Spleen (tissue), 11 donors: ENCODE measurements at regions not wholly inside any gene's neighbourhood (a gene's known extent, or its start where the extent isn't known, plus 50 kb on each side); places are given as distances from the start of the nearest gene placed in this dataset.
"Not testable (repeated sequence)": the region's sequence is repeated elsewhere in the genome, so short reads cannot be mapped to it uniquely, and the experiment has no call there.

Source experiments
- DNase-seq: peaks from one replicate; pipeline ENCODE4 v3.0.0-alpha.2; 2020
- H3K27ac ChIP-seq, 8 donors: fragments of 200-600 bp; sonication (generic) in 7 of 8; 1 replicate in 4 of 8; 2 replicates in 4 of 8; pipeline versions ENCODE4 v1.5.0 to v1.8.0; 2016 to 2021; ENCODE audit warnings: inconsistent platforms in 4 of 8, mild to moderate bottlenecking in 4 of 8, moderate library complexity in 1 of 8
- H3K27me3 ChIP-seq, 7 donors: fragments of 200-600 bp; sonication (generic) in 6 of 7; replicated peaks in 1 of 7; 1 replicate in 4 of 7; 2 replicates in 3 of 7; pipeline versions ENCODE4 v1.5.0 to v1.8.0; 2016 to 2021; ENCODE audit warnings: inconsistent platforms in 3 of 7, mild to moderate bottlenecking in 1 of 7
- H3K36me3 ChIP-seq, 6 donors: fragments of 200-600 bp; sonication (generic) in 5 of 6; 1 replicate in 4 of 6; 2 replicates in 2 of 6; pipeline versions ENCODE4 v1.5.0 to v1.8.0; 2016 to 2021; ENCODE audit warnings: inconsistent platforms in 2 of 6
- H3K4me1 ChIP-seq, 6 donors: fragments of 200-600 bp; sonication (generic) in 5 of 6; 1 replicate in 3 of 6; 2 replicates in 3 of 6; pipeline versions ENCODE4 v1.5.0 to v1.8.0; 2016 to 2021; ENCODE audit warnings: inconsistent platforms in 3 of 6
- H3K4me3 ChIP-seq, 8 donors: fragments of 200-600 bp; sonication (generic) in 7 of 8; 1 replicate in 4 of 8; 2 replicates in 4 of 8; pipeline versions ENCODE4 v1.5.0 to v1.8.0; 2016 to 2021; ENCODE audit warnings: inconsistent platforms in 4 of 8, mild to moderate bottlenecking in 4 of 8, moderate library complexity in 2 of 8
- H3K9me3 ChIP-seq, 8 donors: fragments of 200-600 bp; sonication (generic) in 7 of 8; 1 replicate in 4 of 8; 2 replicates in 4 of 8; pipeline versions ENCODE4 v1.5.0 to v1.8.0; 2016 to 2021; ENCODE audit warnings: inconsistent platforms in 4 of 8
- POLR2A ChIP-seq, 3 donors: fragments of 450-650 bp; IDR thresholded peaks; one replicate each; pipeline ENCODE4 v1.5.1; 2017; ENCODE audit warnings: antibody characterized with exemption in 3 of 3, mild to moderate bottlenecking in 1 of 3
- POLR2AphosphoS5 ChIP-seq, 3 donors: sonication (generic); formaldehyde crosslinking; IDR thresholded peaks; one replicate each; pipeline ENCODE4 v1.5.1; 2017; ENCODE audit warnings: antibody characterized with exemption in 3 of 3
- WGBS, 5 donors: extraction: QIAGEN DNeasy Blood & Tissue Kit in 3 of 5; methylation state at CpG; one replicate each; pipeline versions ENCODE4 v1.1.5 to v1.1.7; 2013 to 2018; 5-methylcytosine and 5-hydroxymethylcytosine counted together
- intact Hi-C: fragments of 100-400 bp; cut with DNase I; formaldehyde crosslinking; loops from one replicate; pipeline ENCODE4 v1.15.0; 2023; ENCODE audit warnings: low total_unique reads
- TF ChIP-seq, protein P1 (sequence below), 11 experiments: fragments of 200-600 bp in 7 of 11; fragments of 450-650 bp in 4 of 11; sonication (generic) in 4 of 11; IDR thresholded peaks in 8 of 11; conservative IDR thresholded peaks in 3 of 11; 1 replicate in 7 of 11; 2 replicates in 4 of 11; pipeline versions ENCODE4 v1.4.0 to v1.8.0; 2016 to 2021; ENCODE audit warnings: antibody characterized with exemption in 11 of 11, inconsistent platforms in 4 of 11, mild to moderate bottlenecking in 1 of 11
- donor health status: healthy with polysubstance abuse.
- donor health status: DM: no; HTN: no; CAD: no; lungs with moderate emphysema.
- donor health status: DM: no; HTN: no; CAD: no.
- donor health status: Bipolar disorder and iron deficiency.
- donor health status: healthy.
- donor health status: DM: no; HTN: no; CAD: no.
- donor health status: DM: yes; HTN: yes; CAD: no.

- Histone ChIP-seq H3K27ac (no peak overlapping the region), H3K4me1 (peaks cover 3 to 8% (median 5%) of the 10 kb centered on the region in 6 donors), H3K9me3 (no peaks in the 10 kb centered on the region), H3K36me3 (no peaks in the 10 kb centered on the region), H3K4me3 (no peak overlapping the region), H3K27me3 (peaks cover 0 to 32% (median 4%) of the 10 kb centered on the region in 7 donors)
- intact Hi-C loops = no loop called here
- WGBS, 5 donors = 83 to 87% (median 87%) methylated on average over 7 of the region's 7 CpGs
- DNase-seq = no peak
- TF ChIP-seq POLR2AphosphoS5 (IDR thresholded peaks at IDR 0.05) (no peak), POLR2A (IDR thresholded peaks at IDR 0.05) (no peak)
- TF ChIP-seq, protein P1, sequence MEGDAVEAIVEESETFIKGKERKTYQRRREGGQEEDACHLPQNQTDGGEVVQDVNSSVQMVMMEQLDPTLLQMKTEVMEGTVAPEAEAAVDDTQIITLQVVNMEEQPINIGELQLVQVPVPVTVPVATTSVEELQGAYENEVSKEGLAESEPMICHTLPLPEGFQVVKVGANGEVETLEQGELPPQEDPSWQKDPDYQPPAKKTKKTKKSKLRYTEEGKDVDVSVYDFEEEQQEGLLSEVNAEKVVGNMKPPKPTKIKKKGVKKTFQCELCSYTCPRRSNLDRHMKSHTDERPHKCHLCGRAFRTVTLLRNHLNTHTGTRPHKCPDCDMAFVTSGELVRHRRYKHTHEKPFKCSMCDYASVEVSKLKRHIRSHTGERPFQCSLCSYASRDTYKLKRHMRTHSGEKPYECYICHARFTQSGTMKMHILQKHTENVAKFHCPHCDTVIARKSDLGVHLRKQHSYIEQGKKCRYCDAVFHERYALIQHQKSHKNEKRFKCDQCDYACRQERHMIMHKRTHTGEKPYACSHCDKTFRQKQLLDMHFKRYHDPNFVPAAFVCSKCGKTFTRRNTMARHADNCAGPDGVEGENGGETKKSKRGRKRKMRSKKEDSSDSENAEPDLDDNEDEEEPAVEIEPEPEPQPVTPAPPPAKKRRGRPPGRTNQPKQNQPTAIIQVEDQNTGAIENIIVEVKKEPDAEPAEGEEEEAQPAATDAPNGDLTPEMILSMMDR (IDR thresholded peaks at IDR 0.05 in 8 of 11, conservative IDR thresholded peaks at IDR 0.05 in 3 of 11) = no peak
Observed at GRCh38 chr1:229150518-229150917, 120.4 kb upstream of the RAB4A start.

- Histone ChIP-seq H3K4me1 (peaks cover 3 to 17% (median 12%) of the 10 kb centered on the region in 6 donors), H3K27me3 (peaks cover 0 to 24% (median 4%) of the 10 kb centered on the region in 7 donors)
- intact Hi-C loops, H3K36me3 ChIP-seq, H3K4me3 ChIP-seq, H3K9me3 ChIP-seq, DNase-seq, H3K27ac ChIP-seq: not testable (repeated sequence)
- 84 to 94% (median 87%) methylated on average over 4 of the region's 4 CpGs for WGBS, 5 donors
Observed at GRCh38 chr1:229151412-229151811, 119.5 kb upstream of the RAB4A start.

DNA sequence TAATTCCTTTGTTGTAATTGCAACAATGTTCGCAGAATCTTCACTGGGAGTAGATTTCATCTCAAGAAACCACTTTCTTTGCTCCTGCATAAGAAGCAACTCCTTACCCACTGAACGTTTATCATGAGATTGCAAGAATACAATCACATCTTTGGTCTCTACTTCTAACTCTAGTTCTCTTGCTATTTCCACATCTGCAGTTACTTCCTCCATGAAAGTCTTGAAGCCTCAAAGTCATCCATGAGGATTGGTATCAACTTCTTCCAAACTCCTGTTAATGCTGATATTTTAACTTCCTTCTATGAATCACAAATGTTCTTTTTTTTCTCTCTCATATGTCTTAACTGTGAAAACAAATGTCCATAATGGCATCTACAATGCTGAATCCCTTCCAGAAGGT, 118.6 kb upstream of the RAB4A start:
- intact Hi-C loops = no loop called here
- no peak overlapping the region for H3K27ac ChIP-seq
- WGBS, 5 donors = 71 to 87% (median 76%) methylated on average over 2 of the region's 2 CpGs
- peaks cover 0 to 15% (median 0%) of the 10 kb centered on the region in 7 donors for H3K27me3 ChIP-seq
- H3K4me3 ChIP-seq = no peak overlapping the region
- DNase-seq = no peak
- H3K4me1 ChIP-seq = peaks cover 3 to 26% (median 16%) of the 10 kb centered on the region in 6 donors
- H3K9me3 ChIP-seq = no peaks in the 10 kb centered on the region
- H3K36me3 ChIP-seq = no peaks in the 10 kb centered on the region
- TF ChIP-seq POLR2AphosphoS5 (IDR thresholded peaks at IDR 0.05) = no peak
- no peak for TF ChIP-seq POLR2A (IDR thresholded peaks at IDR 0.05)
- TF ChIP-seq, protein P1 (IDR thresholded peaks at IDR 0.05 in 8 of 11, conservative IDR thresholded peaks at IDR 0.05 in 3 of 11) = no peak

- TF ChIP-seq, protein P1 (IDR thresholded peaks at IDR 0.05 in 8 of 11, conservative IDR thresholded peaks at IDR 0.05 in 3 of 11) = no peak
- TF ChIP-seq POLR2A (IDR thresholded peaks at IDR 0.05) = no peak
- no peak for TF ChIP-seq POLR2AphosphoS5 (IDR thresholded peaks at IDR 0.05)
- no peak overlapping the region for H3K27ac ChIP-seq
- DNase-seq = no peak
- H3K27me3 ChIP-seq = no peaks in the 10 kb centered on the region
- no peaks in the 10 kb centered on the region for H3K9me3 ChIP-seq
- intact Hi-C loops = no loop called here
- no peak overlapping the region for H3K4me3 ChIP-seq
- H3K36me3 ChIP-seq = no peaks in the 10 kb centered on the region
- H3K4me1 ChIP-seq = peaks cover 3 to 44% (median 31%) of the 10 kb centered on the region in 6 donors
- WGBS, 5 donors = 67 to 75% (median 71%) methylated on average over 2 of the region's 2 CpGs
Observed at GRCh38 chr1:229153955-229154548, 116.9 kb upstream of the RAB4A start.
